Femur (tissue), 1 donor: ENCODE measurements at regions not wholly inside any gene's neighbourhood (a gene's known extent, or its start where the extent isn't known, plus 50 kb on each side); places are given as distances from the start of the nearest gene placed in this dataset.

Source experiments
- DNase-seq: peaks from one replicate; pipeline ENCODE4 v3.0.0-alpha.2; 2017

DNA sequence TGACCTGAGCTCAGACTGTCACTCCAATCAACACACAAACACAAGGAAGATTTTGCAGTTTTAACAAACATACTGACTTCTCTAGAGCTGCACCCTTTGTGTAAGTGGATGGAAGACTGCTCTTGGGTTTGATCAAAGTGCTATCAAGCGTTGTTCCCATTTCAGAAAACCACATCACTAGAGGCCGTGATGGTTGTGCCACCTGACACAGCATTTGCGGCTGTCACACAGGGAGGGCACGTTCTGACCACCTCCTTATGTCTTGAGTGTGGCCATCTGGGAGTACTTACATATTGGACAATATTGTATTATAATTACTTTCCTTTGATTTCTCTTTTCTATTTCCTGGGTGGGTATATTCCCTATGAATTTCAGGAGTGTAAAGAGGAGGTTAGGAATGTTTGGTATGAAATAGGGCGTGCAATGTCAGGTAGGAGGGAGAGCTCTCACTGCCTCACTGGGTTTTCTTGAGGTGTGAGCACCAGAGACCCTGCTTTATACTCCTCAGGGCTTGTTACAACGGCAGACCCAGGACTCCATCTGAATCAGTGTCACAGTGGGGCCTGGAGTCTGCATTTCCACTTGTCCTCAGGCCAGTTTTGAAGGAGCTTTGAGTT is 74.3 kb downstream of the SYNE3 start:
- no peak for DNase-seq

DNA sequence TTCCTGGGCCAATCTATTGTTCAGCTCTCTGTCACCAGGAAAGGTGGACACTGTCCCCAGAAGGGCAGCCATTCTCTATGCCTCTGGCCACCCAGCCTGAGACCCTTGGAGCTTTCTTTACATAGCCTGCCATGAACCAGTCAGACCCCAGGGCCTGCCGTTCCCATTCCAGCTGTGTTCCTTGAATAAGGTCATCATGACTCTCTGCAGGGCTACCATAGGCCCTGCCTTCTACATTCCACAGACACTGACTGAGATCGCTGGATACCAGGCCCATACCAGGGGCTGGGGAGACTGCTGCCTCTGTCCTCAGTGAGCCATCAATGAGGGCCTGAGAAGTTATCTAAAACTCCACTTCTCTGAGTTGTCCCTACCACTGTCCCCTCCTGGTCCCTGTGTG is 75.5 kb downstream of the SYNE3 start:
- no peak for DNase-seq

DNA sequence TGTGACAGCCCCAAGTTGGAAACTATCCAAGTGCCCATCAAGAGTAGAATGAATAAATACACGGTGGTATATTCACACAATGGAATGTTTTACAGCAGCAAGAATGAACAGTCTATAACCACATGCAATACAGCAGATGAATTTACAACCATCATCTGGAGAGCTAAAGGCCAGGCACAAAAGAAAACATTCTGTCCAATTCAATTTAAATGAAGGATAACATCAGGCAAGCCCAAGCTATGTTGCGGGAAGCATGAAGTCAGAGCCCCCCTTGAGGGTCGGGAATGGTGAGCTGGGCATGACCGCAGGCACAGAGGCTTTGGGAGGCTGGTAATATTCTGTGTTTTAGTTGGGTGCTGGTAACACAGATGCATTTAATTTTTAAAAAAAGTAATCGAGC is 76.0 kb downstream of the SYNE3 start:
- DNase-seq = no peak

DNA sequence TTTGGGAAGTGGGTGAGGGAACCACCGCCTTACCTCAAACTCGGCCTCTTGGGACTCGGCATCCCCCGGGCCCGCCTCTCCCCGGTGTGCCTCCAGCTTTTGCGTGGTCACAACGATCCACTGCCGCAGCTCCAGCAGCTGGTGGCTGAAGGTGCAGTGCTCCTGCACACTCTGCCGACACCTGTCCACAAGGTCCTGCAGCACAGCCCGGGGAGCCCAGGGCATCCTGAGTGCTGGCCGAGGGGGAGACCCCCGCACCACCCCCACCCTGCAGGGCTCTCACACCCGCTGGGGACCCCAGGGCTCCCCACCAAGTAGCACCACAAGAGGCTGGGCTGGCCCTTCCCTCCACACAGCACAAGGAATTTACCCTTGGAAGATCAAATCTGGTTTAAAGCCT is 76.6 kb downstream of the SYNE3 start:
- no peak for DNase-seq

DNA sequence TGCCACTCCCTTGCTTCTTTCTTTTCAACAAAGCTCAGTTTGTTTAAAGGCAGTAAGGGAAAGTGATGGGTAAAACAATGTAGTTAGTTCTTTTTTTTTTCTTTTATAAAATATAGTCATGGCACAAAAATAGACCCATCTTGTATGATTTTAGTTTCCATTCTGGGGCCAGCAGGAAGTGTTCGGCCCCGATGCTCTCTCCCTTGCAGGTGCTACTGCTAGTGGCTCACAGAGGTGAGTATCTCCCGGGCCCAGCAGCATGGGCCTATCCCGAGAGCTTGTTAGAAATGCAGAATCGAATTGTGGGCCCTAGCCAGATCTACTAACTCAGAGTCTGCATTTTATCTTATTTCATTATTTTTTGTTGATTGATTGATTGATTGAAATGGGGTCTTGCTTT is 78.7 kb downstream of the SYNE3 start:
- DNase-seq = no peak

DNA sequence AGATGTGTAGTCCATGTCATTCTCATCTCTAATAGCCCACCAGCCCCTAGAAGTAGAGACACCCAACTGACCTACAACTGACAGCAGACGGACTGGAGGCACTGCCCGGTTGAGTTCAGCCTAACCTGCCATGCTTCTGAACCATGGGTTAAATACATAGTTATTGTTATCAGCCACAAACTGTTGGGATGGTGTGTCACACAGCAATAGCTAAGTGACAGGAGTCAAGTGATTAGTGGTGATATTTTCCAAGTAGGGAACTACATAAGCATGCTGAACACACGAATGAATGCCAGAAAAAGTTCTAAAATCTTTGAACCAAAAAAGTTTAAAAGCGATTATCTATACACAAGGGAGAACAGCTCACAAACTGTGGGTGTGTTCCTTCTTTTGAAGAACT is 80.1 kb downstream of the SYNE3 start:
- no peak for DNase-seq

DNA sequence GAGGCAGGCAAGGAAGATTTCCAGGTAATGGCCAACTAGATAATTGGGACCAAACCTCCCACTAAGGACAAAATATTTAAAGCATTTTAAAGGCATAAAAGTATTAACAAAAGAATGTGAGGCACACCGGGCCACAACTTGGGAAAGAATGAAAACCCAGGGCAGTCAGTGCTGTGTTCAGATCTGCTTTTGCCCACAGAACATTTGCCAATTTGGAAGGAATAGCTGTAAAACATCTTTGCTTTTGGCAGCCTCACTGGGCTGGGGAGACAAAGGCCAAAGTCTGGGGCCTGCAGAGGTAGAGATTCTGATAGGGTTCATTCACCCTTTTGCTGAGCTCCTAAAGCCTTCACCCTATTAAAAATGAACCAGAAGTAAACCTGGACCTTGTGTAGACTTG is 82.3 kb downstream of the SYNE3 start:
- no peak for DNase-seq

DNA sequence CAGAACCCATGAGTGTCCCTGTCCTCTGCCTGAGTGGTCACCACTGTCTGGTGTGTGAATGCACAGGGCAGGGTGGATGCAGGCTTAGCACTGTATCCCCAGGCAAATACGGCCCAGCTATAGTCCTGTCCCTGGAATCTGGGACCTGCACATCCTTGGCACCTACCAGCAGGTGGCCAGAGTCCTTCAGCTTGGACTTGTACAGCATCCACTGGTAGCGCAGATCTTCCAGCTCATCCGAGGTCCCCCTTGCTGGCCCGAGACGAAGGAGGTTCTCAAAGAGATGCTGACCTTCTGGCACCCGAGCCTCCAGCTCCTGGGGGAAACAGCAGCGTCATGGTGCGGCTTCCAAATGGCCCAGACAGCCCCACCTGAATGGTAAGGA is 83.4 kb downstream of the SYNE3 start:
- no peak for DNase-seq

DNA sequence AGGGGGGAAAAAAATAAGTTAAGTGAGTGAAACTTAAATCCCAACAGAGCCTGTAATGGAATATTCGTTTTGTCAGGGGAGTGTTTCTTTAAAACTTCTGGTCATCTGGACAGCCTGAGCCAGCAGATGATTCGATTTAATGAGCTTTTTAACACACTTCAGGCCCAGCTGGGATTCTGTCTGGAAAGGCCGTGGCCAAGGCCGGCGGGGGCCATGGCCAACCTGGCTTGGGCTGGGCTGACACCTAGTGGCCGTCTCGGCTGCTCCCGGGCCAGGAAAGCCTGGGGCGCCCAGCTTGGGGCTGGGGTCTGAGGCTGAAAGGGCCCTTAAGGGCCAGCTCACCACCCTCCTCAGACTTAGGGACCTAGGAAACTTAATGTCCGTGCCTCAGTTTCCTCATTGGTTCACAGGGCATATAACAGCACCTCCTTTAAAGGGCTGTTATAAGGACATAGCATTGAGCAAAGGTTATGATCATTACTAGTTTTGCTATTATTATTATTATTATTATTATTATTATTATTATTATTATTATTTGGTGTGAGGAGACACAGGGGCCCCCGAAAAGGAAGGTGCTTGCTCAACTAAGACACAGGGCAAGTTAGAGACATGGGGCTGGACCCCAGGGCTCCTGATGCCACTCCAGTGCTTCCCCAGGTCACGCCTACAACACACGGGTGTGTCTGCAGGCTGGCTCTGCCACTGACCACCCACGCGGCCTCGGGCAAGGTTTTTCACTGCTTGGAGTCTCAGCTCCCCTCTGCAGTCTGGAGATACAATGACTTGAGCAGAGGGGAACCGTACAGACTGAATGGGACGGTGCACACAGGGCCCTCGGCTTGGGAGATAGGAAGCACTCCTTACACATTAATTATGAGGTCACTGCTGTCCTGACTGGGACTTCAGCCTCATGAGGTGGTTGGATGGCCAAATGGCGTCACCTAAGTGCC is 84.0 kb downstream of the SYNE3 start:
- peak; percentile 81 for DNase-seq

DNA sequence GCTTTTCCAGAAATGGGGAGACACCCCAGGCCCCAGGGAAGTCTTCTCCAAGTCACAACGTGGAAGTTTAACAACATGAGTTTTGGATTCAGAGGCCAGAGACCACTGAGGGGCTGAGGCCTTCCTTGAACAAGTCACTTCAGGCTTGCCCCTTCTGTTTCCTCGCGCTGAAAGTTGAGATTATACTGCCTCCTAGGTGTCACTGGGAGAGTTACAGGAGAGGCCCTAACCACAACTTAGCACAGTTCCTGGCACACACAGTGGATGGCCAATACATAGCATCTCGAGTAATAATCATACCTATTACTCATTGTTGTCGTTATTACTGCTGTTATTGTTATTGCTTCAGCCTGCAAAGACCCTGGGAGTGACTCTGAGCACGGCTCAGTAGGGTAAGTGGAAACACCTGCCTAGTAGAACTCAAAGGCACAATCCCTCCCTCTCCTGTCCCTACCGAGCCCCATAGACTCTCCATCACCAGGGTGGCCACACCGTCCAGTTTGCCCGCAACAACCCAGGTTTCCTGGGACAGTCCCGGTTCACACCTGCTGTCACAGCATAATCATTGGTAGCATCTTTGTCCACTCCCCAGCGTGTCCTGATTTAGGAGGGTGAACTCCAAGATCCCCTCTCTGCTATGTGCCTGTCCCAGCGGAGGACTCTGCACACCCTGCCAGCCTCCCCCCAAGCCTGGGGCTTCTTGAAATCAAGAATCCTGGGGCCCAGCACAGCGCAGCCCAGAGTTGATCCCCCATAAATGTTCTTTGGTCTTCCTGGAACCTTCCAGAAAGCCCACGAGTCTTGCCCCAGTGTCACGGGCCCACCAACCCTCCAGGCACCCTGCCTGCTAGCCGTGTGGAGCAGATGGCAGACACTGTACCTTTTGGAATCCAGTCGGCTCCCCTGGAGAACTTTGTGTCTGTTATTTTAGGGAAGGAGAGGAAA is 85.0 kb downstream of the SYNE3 start:
- peak; percentile 38 for DNase-seq

DNA sequence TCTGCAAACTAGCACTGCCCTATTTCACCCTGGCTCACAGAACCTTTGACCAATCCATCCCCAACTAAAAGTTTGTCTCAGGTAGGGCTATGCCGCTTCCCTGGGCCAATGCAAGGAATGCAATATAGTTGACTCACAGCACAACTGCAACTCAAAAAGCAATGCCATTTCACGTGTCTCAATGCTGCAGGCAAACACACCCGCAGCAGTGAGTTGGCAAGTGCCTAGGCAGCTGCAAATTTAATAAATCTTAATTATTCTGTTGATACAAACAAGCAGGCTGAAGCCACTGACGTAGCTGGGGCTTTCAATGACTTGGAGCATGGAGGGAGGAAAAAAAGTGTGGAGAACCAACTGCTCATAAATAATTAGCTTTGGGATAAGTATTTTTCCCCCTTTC is 87.9 kb downstream of the SYNE3 start:
- DNase-seq = no peak

DNA sequence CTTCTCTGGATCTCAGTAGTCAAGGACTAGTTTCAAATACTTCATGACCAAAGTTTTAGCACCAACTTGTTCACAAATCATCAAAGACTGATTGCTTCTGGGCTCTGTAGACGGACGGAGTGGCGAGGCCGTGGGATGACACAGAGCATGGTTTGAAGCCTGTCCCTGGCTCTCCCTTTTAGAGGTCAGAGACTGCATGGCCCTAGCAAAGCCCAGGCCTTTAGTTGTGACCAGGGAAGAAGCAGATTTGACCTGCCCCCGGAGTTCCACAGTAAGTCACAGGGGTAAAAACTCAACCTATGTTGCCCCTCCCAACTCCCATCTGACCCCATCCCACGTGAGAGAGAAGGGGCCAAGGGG is 90.4 kb downstream of the SYNE3 start:
- DNase-seq = no peak

DNA sequence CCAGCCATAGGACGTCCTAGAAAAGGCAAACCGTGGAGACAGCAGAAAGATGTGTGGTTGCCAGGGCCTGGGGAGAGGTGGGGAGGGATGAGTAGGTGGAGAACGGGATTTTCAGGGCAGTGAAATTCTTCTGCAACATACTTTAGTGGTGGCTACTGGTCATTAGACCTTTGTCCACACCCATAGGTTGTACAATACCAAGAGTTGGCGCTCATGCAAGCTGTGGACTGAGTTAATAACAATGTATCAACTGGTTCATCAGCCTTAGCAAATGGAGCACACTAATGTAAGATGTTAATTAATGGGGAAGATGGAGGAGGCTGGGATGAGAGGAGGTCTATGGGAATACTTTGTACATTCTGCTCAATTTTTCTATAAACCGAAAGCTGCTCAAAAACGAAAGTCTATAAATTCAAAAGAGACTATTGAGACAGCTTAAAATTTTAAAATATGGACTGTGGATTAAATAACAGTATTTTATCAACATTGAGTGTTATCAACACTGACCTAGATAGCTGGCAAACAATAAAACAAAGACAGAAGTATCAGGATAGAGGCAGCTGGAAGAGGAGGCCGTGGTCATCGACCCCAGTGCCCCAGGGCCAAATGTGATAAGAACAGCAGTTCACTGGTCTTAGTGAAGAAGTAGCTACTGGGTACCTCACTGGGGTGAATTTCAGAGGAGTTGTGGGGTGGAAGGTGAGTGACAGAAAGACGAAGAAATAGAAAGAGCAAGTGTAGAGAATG is 90.9 kb downstream of the SYNE3 start:
- no peak for DNase-seq

DNA sequence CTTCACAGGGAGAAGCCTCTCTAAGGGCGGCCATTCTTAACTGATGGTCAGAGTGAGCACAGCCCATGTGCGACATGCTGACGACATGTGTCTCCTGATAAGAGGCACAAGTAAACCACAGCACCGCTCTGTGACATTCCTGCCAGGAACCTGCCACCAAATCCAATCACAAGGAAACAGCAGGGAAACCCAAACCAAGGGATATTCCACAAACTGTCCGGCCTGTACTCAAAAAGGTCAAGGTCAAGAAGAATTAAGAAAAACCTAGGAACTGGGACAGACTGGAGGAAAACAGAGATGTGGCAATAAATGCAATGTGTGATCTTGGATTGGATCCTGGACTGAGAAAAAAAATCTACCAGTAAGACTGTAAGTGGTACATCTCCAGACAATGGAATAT is 91.9 kb downstream of the SYNE3 start:
- DNase-seq = no peak

DNA sequence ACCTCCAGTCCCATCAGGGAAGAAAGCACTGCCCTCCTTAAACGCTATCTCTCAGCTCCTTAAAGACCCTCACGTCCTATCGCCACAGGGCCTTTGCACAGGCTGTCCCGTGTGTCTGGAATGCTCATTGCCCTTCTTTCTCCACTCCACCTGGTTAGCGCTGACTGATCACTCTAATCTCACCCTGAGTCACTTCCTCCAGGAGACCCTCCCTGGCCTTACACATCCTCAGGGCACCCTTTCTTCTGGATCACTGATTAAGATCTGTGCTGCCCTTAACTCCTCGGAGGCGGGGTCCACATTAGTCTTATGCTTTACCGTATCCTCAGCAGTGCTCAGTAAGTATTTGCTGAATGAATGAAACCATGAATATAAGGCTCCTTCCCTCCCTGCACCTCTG is 94.7 kb downstream of the SYNE3 start:
- no peak for DNase-seq

DNA sequence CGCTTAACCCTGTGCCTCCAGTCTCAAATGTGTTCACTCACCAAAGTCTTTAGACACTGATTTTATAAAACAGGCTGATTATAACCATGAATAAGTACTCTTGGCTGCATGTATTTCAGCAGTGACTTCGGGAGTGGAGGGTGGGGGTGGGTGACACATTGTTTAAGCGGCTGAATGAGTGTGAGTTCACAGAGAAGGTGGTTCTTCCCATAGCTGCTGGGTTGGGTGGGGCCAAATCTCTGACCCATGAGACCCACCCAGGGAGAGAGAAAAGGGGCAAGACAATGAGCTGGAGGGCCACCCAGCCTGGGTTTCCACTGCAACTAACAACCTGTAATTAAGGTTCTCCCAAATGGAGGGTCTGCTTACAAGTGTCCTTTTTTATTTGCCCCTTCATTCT is 96.4 kb downstream of the SYNE3 start:
- DNase-seq = no peak

DNA sequence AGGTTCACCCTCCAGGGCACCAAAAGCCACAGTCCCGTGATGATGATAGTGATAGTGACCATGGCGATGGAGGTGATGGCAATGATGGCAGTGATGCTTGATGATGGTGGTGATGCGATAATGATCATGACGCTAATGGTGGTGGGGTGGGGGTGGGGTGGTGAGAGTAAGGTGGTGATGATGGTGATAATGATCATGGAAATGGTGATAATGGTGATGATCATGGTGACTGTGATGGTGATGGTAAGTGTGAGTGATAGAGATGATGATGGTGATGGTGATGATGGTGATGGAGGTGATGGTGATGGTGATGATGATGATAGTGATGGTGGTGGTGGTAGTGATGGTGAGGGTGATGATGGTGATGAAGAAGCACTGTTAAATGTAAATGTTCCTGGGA is 96.9 kb downstream of the SYNE3 start:
- no peak for DNase-seq

DNA sequence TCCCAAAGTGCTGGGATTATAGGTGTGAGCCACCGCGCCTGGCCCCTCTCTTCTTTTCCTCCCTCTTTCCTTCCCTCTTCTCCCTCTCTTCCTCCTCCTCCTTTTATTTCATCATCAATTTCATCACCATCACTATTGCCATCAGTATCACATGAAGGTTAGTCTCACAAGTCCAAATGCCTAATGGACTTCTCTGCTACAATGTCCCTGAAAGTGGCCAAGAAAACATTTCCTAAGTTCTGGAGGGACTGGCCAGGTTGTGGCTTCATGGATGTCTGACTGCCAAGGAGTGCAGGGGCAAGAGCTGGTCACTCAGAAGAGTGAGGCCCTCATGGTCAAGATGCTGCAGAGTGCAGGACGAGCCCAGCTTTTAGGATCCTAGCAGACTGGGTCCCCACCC is 97.6 kb downstream of the SYNE3 start:
- no peak for DNase-seq

DNA sequence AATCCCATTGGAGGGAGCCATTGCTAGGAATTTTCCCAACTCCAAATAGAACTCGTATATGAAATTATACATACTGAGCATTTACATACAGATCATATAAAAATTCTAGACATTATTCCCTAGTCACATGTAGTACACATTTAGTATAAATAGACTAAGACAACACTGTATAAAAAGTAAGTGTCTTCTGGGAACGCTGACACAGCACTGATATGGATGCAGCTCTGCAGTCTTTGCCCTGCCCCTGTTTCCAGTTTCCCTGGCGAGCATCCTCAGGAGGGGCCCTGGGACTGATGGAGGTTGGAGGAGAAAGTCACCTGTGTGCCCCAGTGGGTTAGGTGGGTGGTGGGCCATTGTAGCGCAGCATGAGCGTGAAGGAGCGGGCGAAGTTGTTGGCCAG is 97.8 kb upstream of the CLMN start:
- no peak for DNase-seq

DNA sequence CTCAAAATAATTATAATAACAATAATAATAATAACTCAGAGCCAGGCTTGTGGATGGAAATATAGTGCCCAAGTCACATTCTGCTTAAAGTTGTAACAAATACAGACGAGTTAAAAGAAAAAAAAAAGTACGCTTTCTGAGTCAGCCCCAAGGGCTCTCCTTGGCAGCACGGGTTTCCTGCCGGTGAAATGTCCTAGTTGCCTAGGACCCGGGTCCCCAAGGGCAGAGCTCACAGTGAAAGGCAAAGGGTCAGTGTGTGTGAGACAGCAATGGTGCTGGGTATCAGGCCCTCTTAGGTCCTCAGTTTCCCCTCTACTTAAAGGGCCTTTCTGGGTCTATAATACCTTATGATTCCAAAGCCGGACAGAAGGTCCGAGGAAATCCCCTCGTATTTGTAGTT is 96.3 kb upstream of the CLMN start:
- DNase-seq = no peak

DNA sequence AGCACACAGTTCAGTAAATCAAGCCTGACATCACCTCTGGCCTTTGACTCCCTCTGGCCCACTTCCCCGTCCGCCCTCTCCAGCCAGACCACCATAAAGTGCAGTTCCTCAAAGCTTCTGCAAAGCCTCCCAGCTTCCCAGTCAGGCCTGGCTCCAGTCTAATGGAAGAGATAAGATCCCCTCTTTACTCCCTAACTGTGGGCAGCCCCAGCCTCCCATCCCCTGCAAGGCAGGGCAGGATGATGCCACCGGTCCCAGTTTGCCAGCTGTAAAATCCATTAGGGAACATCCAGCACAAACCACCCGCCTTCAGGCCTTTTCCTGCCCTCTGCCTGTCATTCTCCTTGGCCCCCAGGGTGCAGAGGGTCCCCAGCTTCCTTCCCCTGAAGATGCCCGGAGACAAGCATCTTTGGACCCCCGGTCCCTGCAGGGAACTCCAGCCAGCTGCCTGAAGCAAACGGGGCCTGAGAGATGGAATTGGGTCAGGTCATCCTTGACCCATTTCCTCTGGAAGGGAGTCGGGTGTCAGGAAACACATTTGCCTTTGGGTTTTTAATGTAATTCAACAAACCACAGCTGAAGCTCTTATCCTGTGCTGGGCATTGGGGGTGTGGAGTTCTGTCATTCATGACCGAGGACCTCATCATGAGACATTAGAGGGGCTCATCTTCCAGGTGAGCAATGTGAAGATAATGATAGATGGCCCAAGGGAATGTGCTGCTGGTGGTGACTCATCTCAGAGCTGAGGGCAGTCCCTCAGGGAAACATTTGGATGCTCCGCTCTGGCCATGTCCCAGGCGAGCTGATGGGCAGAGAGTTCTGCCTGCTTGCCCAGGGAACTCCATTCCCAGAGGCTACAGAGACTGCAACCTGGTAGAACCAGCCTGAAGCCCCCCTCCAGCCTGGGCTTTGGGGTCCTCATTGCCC is 93.8 kb upstream of the CLMN start:
- DNase-seq = no peak

DNA sequence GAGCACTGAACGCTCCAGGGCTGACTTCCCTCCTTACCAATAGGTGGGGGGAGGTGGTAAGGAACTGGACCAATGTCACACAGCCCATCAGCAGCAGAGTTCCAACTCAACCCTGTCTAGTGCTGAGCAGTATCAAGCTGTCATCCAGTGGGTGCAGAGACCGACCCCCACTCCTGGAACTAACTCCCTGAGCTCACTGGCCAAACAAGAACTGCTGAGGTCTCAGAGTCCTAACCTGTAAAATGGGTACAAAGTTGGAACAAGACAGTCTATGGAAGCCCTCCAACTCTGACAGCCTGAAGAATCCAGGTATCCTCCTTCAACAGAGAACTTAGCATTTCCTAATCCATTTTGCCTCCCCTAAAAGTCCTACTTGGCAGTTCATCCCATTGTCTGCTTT is 91.1 kb upstream of the CLMN start:
- no peak for DNase-seq
